Stimulated activated CD4-positive, alpha-beta T cell treated with anti-CD3 and anti-CD28 coated beads, TNF-alpha, amount 100 ng/mL, for 48 hours (primary cell): ENCODE measurements at regions not wholly inside any gene's neighbourhood (a gene's known extent, or its start where the extent isn't known, plus 50 kb on each side); places are given as distances from the start of the nearest gene placed in this dataset.

Source experiments
- DNase-seq, 3 donors: peaks; one replicate each; pipeline ENCODE4 v3.0.0-alpha.2; 2020; ENCODE audit warnings: low read depth in 3 of 3

DNA sequence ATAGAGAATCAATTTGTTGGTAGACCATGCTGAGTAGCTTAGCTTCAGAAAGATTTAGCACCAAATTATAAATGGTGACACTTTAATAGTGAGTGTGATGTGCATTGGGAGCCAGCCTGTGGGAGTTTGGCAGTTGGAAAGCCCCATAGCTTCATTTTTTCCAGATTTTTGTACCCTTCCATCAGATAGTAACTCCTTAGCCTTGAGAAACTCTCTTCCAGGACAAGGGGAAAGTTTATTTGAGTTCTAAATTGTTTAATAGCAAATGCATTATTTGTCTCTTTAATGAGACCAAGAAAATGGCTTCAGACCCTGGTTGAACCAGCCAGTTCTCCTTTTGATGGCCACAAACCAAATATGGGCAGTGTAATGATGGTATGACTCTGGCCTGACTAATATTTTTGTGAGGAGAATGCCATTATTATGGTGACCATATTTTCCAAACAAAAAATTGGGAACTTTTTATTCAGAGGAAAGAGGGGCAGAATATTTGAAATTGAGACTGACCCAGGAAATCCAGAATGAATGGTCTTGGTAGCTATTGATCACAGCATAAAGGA lies 49.8 kb downstream of the PLCE1 start:
- no peak for DNase-seq

DNA sequence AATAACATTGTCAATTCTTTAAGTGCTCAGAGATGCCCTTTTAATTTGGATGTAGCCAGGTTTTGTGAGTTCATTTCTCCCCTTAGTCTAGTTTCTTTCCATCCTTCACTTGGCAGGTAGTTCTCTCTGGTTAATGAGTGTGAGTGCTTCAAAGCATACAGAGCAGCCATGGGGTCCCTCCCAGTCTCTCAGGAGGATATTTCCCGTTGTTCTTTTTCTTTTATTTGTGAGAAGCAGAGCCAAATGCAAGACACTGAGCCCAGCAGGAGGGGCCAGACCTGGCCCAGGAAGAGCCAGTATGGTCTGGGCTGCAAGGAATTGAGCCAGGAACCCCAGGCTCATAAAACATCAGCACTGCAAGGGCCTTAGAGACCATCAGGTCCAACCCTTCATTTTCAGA lies 52.4 kb downstream of the PLCE1 start:
- no peak for DNase-seq

DNA sequence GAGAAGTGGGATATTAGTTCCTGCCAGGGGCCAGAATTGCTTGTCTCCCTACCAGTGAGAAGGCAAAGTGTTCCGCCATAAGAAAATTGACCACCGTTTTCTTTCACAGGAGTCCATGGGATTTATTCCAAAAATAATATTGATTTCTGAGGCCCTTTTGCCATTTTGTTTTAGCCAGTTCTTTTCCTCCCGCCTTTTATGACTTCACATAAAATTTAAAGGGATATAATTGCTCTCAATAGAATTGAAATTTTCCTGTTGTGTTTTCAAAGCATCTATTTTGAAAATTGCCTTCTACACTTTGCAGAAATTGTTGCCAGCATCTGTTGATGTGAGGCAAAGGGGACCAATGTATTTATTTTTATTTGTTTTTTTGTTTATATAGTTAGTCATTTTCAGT lies 53.6 kb downstream of the PLCE1 start:
- no peak for DNase-seq

DNA sequence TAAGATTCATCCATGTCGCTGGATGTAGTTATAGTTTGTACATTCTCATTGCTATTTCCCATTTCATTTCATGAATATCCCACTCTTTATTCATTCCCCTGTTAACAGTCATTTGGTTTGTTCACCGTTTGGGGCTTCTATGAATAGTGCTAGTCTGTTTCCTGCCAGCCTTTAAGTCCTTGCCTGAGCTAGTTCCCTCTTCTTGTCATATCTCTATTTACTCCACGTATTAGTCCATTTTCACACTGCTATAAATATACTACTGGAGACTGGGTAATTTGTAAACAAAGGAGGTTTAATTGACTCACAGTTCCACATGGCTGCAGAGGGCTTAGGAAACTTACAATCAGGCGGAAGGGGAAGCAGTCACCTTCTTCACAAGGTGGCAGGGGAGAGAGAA lies 56.2 kb downstream of the PLCE1 start:
- DNase-seq = no peak

DNA sequence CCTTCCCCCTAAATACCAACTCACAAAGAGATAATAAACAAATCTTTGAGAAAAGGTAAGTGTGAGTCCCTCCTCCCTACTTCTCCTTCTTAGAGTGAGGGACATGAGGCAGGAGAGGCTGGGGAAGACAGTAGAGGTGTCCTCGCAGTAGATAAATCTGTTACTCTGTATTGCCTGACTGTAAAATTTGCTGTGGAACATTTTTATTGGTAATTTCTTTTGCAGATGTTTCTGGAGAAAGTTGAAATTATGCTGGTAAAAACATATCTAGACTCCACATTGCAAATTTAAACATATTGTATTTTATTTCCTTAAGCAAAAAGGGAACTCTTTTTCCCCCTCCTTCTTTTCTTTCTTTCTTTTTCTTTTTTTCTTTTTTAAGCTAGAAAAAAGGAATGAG lies 58.5 kb downstream of the PLCE1 start:
- DNase-seq = no peak

DNA sequence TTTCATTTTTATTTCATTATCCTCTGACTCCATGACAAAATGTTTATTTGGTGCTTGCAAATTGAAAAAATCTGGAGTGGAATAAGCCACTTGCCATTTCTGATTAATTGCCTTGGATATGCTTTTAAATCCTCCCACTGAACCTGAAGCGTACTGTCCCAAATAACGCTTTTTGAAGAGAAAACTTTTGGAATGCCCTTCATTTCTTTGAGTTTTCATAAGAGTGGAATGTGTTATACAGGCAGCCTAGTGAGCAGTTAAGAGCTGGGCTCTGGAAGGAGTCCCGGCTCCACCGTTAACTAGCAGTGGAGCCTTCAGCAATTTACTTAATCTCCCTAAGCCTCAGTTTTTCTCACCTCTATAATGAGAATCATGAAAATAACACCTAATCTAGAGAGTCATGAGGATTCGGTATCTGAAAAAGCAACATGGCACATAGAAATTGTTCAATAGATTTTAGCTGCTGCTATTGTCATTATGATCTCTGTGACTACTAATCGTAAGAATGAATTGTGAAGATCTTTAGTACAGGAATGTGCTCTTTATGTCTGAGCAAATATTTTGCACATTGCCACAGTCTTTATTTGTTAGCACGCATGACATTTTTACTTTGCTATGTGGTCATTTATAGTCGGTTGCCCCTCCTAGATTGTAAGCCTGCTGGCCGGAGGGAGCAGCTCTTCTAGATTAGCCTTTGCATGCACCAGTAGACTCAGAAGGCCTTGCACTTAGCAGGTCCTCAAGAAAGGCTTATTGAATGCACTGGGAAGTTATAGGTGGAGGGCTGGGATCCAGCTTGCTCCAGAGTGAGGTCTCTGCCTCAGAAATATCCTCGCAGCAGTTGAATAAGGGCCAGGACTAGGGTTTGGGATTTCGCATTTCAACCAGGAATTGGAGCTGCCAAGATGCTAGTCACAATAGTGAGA lies 59.4 kb downstream of the PLCE1 start:
- DNase-seq = no peak

DNA sequence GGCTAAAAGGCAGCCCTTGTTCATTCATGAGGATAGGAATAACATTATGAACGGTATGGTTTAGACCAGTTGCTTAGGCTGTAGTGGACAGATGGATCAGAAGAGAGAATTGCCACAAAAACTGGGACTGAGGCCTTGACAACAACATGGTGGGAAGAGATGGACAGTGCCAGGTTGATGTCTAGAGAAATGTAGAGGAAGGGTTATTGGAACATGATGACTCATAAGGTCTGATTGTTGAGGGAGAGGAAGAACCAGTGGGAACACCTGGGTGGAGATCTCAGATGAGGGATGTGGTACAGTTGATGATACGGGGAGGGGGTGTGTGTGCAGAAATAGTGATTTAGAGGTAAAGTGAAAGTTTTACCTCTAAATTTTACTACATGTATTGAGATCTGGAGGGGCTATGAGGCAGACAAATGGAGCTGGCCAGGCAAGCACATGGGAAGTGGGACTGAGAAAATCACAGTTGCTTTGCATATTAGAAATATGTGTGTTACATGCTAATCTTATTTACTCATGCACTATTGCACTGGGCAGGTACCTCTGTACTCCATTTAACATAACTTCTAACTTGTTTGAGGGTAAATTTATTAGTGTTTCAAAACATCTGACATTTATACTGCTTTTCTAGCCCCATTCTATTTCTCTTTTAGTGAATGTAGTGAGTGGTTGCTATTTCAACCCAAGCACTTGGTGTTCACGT lies 65.6 kb downstream of the PLCE1 start:
- DNase-seq = no peak

DNA sequence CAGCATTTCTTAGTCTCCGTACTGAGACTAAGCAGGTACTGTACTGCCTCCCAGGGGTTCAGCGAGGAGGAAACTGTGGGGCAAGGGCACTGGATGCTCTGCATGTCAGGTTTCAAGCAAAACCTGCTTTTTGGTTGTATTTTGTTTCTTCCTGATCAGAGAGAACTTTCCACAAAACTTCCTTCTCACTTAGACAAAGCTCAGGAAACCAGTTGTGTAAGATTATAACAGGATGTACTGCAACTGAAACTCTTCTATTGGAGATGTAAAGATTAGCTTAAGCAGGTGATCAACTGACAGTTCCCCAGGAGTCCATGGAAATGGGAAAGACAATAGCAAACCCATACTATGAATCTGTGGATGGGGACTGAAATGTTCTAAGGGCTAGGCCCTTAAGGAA lies 67.3 kb downstream of the PLCE1 start:
- no peak for DNase-seq

DNA sequence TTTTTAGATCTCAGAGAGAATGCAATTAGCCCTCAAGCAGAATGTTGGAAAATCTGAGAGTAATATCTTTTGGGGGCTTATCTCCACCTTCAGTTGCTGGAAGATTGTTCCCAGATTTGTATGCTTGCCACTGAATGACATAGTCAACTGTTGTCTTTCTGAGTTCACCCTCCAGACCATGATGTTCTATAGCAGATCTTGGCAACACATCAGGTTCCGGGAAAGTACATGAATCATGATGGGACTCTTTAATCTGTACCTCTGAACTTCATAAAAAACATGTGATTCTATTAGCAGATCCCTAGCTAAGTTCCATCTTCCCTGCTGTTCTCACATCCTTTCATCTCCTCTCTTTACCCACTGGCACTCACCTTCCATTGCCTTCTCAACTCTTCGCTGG lies 68.9 kb downstream of the PLCE1 start:
- DNase-seq = no peak

DNA sequence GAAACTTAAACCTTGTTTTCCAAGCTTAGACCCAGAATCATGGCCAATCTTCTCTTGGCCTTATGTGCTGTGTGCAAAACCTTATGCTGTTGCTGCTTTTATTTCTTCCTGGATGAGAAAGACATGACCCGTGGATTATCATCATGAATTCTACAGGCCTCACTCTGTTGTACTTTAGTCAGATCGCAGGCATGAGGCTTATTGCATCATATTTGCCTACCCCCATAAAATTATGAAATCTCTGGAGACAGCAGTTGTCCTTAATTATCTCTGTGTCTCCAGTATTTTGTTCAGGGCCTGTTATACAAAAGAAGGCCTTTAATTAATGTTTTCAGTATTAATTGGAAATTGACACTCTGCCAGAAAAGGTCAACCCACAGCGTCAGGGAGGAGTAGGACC lies 71.6 kb downstream of the PLCE1 start:
- DNase-seq = no peak

DNA sequence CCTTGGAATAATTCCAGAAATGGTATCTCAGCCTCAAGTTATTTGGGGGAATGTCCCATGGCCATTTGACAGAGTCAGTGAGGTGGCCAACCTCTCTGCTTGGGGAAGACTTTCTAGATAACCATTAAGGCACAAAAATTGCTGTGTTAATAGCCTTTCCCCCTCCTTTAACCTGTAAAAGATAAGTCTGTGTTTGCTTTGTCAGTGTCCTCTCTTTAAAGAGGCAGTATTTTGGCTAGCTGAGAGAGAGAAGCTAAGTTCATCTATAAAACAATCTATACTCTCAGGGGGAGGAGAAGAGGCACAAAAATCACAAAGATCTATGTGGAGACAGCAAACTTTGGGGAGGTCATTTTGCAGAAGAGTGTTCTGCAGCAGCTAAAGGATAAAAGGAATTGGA lies 72.1 kb downstream of the PLCE1 start:
- no peak for DNase-seq

DNA sequence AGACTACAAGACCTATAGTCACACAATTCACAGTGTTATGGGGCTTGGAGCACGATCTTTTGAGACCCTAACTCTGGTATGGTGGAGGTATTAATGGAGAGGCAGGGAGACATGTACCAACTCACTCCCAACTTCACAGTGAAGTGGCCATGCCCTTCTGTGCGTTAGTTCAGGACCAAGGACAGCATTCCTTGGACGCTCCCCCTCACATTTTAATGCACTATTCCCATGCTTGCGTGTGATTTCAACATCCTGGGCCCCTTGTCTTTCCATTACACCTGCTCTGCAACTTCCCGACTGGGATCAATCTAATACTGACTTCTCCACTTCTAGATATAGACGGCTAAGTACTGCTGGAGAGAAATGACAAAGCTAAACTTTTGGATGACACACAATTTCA lies 72.7 kb downstream of the PLCE1 start:
- DNase-seq = no peak

DNA sequence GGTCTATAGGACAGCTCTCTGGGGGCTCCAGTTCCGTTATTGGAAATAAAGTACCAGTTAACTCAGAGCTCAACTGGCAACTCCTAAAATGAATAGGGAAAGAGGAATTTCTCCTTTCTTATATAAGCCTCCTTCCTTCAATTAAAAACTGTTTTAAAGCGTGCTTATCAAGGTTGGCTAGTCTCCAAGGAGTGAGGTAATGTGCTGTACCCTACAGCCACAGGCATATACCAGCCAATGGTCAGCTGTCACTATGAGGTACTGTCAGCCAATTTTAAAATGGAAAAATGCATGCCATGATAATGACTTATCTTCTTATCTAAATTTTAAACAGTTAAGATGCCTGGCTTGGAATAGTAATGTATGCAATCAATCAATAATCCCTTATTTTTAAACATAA lies 76.2 kb downstream of the PLCE1 start:
- no peak for DNase-seq

DNA sequence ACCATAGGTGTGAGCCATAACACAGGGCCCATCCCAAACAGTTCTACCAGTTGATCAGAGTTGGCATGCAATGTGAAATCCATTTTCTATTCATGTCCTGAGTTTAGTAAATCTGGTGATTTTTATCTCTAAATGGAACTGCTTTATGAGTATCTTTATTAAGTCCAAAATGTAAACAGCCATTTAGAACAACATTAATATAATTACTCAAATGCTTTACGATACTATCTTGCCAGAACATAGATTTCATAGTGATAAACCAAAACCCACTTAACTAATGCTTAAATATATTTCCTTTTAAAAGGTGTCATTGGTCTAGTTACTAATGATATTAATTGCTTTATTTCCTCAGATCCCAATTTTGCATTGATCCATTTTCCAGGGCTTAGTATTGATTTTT lies 80.7 kb downstream of the PLCE1 start:
- DNase-seq = no peak

DNA sequence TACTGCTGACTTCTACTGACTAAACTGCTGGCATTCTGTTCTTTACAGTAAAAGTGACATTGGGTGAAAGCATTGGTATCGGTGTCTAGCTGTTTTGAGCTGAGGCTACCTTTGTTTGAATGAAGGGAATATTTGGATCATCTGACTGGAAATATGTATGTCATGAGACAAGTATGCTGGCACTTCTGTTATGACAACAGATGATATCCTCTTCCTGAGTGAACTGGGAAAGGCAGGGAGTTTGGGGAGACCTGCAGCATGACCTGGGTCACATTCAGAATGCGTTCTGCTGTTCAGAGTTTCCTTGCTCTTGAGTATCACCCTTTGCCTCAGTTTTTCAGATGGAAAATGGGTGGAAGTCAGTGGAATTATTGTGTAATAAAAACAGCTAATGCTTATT lies 81.8 kb downstream of the PLCE1 start:
- no peak for DNase-seq

DNA sequence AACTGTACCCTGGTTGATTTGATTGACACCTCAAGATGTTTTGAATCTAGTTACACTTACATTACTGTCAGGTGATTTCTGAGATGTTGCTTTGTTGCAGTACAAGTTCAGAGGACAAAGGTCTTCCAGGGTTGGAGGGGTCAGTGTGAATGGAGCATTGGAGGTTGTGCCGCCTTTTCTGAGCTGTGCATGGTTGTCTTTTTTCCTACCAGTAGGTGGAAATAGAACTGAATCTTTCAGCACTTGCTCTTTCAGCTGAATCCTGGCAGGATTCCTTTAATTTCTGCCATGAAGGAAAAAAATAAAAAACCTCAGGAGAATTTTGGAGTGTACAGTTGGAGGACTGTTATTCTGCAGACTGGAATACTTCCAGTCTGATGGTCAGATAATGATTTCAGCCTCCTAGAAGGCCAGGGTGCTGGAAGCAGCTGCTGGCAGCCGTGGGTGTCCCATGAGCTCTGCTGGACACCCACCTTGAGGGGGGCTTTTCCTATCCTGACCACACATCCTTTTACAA lies 82.7 kb downstream of the PLCE1 start:
- no peak for DNase-seq

DNA sequence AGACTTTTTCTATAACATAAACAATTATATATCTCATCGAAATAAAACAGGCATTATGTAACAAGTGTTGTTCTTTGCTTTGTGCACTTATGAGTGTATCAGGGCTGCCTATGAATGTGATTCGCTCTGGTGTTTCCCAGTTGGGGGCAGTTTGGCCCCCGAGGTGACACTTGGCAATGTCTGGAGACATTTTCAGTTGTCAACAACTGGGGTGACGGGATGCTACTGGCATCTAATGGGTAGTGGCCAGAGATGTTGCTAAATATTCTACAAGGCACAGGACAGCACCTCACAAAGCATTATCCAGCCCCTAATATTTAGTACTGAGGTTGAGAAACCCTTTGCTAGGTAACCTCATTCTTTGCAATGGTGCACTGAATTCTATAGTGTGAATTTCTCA lies 83.3 kb downstream of the PLCE1 start:
- no peak for DNase-seq

DNA sequence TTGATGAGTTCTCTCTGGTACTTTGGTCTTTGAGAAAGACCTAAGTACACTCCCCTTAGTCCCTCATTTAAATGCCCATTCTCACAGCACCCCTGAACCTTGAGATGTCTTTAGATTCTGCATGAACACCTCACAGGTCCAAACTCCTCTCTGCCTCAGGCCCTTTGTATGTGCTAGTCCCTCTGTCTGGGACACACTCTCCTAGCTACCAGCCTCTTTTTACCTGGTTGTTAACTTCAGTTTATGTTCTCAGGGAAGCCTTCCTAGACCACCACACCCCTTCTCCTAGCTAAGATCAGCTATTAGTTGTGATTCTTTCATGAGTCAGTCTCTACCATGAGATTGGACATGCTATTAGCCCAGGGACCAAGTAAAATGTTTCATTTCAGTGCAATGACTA lies 86.4 kb downstream of the PLCE1 start:
- no peak for DNase-seq

DNA sequence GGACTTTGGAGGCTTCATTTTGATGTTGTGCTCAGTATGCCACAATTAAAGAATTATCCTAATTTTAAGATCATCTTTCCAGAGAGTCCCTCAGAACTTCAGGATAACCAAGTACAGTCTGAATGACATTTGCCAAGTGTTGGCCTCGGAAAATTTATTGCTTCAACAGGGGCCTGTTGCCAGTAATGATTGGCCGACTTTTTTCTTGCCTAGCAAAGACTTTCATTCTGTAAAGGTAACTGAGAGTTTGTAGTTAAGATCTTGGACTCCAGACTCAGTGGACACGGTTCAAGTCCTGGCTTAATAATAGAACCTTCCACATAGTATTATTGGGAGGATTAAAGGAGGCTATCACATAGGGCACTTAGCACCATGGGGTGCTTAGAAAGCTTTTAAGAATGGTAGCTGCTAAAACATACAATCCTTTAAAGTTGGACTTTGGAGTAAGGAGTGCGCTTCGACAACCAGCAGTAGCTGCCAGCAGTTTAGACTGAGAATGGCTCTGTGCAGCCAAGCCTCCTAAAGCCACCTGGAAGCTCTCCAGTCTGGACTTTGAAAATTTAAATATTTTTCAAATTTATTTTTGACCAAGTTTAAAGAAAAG lies 90.0 kb downstream of the PLCE1 start:
- no peak for DNase-seq

DNA sequence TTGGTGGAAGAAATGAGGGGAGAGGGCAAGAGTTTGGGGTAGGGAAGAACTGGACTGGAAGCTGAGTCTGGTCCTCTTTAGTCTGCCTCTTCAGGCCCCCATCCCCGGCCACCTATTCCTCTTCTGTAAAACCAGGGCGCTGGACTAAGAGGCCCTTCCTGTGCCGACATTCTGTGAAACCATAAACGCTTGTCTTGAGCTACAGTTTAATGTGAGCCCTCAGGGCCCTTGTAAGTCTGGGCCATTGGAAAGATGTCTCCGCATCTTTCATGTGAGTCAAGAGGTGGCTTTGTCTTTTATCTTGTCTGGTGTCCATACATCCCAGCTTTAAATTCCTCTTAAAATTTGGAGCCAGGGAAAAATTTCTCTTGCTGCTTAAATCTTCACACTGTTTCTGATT lies 90.6 kb downstream of the PLCE1 start:
- DNase-seq = no peak

DNA sequence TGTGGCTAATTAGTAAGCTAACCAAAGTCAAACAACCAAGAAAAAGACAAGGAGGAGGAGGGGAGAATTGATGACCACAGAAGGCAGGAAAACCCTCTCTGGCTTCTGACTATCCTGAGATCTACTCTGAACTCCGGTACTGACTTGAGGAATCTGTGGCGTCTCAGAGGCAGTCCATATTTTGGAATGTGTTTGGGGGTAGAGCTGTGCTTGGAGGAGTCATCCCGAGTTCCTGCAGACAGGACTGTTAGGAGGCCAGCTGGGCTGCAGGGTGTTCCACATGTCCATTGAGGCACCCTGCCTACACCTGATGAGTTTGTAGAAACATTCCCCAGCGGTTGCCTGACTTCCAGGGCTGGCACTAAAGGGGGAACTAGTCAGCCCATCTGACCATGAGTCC lies 91.6 kb downstream of the PLCE1 start:
- no peak for DNase-seq

DNA sequence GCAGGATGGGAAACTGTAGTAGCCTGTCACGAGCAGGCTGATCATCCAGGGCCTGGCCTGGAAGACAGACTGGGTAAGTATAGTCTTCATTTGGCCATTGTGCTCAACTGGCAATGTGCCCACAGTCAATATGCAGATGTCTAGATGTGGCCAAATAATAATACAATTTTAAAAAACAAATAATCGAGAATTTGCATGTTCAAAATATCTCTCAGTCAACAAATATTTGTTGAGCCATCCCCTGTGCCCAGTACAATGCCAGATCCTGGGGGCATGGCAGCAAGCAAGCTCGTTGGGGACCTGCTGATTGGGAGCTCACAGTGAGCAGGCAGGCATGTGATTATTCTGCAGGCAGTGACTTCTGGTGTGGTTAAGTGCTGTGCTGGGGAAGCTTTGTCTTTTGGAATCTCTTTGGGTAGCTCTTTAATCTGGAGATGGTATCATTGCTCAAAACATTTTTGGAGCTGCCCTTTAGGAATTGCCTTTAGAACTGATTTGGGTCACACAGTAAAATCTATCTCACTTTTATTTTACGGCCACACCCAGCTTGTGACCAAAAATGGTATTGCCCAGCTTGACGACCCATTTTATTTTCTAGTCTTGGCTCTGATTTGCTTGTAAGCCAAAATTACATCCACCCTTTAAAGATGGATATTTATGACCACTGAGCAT lies 92.2 kb downstream of the PLCE1 start:
- no peak for DNase-seq
